IPS-NIHi11 (cell line): ENCODE measurements at regions not wholly inside any gene's neighbourhood (a gene's known extent, or its start where the extent isn't known, plus 50 kb on each side); places are given as distances from the start of the nearest gene placed in this dataset.
"Not testable (repeated sequence)": the region's sequence is repeated elsewhere in the genome, so short reads cannot be mapped to it uniquely, and the experiment has no call there.

Experiments used
- DNase-seq: peaks from one replicate; pipeline ENCODE4 v3.0.0; 2012; ENCODE audit warnings: mixed read lengths, low spot score

GRCh38 chr13:52931131-52931530, 82.7 kb upstream of the PCDH8 start:
- no peak for DNase-seq

- DNase-seq, result no peak
Measured at GRCh38 chr13:52929846-52930245, 81.4 kb upstream of the PCDH8 start.

- no peak for DNase-seq
Measured at GRCh38 chr13:52926971-52927370, 78.5 kb upstream of the PCDH8 start.

GRCh38 chr13:52925775-52926285, 77.4 kb upstream of the PCDH8 start:
- no peak for DNase-seq

- no peak for DNase-seq
Measured at GRCh38 chr13:52925251-52925650, 76.8 kb upstream of the PCDH8 start.

GRCh38 chr13:52924289-52925148, 76.1 kb upstream of the PCDH8 start:
- DNase-seq, result no peak

- no peak for DNase-seq
Measured at GRCh38 chr13:52922961-52923360, 74.5 kb upstream of the PCDH8 start.

GRCh38 chr13:52921194-52921593, 72.8 kb upstream of the PCDH8 start:
- no peak for DNase-seq

- DNase-seq, result no peak
Measured at GRCh38 chr13:52916486-52916990, 68.1 kb upstream of the PCDH8 start.

- DNase-seq, result no peak
Measured at GRCh38 chr13:52911340-52911739, 62.9 kb upstream of the PCDH8 start.

- not testable (repeated sequence) for DNase-seq
Measured at GRCh38 chr13:52910318-52910717, 61.9 kb upstream of the PCDH8 start.

- DNase-seq, result no peak
Measured at GRCh38 chr13:52906122-52906903, 57.9 kb upstream of the PCDH8 start.

GRCh38 chr13:52905701-52906100, 57.3 kb upstream of the PCDH8 start:
- no peak for DNase-seq

- no peak for DNase-seq
Measured at GRCh38 chr13:52903320-52903719, 54.9 kb upstream of the PCDH8 start.

GRCh38 chr13:52899206-52899605, 50.8 kb upstream of the PCDH8 start:
- no peak for DNase-seq
